COLO668 (cell line): ENCODE measurements at regions not wholly inside any gene's neighbourhood (a gene's known extent, or its start where the extent isn't known, plus 50 kb on each side); places are given as distances from the start of the nearest gene placed in this dataset.
A peak's percentile ranks its signal among the peaks of the same experiment; 100 is the strongest.
"Not testable (repeated sequence)": the region's sequence is repeated elsewhere in the genome, so short reads cannot be mapped to it uniquely, and the experiment has no call there.

Source experiments
- DNase-seq: peaks from one replicate; lab custom pipeline; 2025; ENCODE audit not compliant: unreplicated experiment; lab: John Stamatoyannopoulos, UW

DNA sequence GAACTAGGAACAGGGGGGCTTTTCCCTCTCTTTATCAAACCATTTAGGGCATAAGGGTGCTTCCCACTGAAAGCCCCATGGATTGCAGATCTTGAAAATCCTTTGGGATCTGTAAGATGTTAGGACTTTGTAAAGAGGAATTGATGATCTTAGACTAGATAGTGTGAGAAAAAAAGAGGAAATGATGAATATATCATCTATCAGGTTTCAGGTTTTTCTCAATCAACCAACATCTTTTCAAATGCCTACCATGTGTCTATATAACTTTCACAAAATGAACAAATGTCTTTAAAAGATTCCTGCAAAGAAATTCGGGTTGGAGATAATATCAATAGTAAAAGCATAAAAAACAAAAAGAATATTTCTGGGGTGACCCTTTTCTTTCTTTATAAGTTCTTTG lies 50.1 kb downstream of the KCNC4 start:
- no peak for DNase-seq

DNA sequence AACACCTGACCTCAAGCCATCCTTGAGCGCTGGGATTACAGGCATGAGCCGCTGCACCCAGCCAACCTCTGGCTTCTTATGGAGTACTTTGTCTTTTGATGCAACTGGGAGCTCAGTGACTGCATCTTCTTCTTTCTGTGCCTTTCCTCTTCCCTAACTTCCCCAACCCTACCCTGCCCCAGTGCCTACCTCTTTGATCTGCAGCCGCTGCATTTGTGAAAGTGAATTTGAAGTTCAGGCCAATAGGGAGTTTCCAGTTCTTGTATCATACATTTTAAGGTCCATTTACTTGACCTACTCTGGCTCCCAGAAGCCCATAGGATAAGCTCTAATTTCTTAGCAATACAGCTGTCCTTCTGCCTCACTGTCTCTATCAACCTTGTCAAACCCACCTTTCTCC lies 52.2 kb downstream of the KCNC4 start:
- DNase-seq = no peak

DNA sequence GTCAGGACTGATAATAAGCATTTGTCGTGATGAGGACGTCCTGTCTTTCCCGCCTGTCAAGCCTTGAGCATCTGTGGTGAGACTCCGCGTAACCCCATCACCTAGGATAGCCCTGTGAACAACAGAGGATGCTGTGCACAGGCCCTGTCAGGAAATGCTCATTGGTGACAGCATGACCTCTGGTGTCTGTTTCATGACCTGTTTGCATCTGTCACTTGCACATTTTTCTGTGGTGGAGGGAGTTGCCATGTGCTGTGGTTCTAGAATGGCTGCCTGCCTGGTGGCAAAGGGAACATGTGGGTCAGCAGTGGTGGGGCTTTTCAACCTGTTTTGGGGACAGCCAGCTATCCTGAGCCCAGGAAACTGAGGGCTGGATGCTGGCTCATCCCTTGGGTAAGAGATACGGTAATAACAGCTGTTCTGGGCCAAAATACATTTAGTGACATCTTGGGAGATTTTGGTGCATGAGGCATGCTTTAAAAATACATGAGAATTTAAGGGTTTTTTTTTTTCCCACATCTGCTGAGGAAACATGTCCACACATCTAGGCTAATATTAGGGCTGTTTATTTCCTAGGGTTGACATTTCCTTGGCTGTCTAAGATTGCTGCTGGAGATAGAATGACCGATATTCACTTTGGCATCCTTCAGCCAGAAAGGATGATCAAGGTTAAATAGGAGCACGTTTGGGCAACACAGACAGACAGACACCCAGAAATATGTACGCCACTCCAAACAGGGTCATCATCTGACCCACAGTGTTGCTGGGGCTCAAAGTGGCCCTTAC lies 52.9 kb downstream of the KCNC4 start:
- DNase-seq = peak; percentile 28

DNA sequence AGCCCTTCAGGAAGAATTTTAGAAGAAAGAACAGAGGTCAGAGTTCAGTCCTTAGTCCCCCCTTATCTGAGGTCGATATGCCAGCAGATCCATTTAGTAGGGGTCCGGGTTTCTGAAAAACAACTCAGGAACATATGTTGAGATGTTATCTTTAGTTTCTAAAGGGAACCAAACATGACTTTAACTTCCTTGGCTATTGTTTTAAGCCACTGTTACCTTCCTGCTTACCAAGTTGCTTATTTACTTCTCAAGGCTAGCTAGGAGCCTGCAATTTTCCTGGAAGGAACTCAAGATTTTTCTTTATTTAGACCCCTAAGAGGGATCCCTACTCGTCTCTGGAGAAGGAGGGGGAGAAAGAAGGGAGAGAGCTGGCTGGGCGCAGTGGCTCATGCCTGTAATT lies 54.3 kb downstream of the KCNC4 start:
- no peak for DNase-seq

DNA sequence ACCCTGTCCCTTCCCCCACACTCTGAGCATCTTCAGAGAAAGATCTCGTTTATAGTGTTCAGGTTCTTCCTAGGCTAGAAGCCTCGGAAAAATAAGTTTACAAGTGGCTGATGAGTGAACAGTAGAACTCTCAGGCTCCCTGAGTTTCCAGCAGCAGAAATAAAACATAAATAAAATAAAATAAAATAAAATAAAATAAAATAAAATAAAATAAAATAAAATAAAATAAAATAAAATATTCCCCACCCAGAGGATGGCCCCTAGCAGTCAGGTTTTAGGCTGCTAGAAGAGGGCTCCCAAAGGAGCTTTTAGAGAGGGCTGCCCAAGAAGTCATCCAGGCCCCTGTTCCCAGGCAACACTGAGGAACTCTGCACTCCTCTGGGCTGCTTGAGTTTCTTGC lies 55.1 kb downstream of the KCNC4 start:
- no peak for DNase-seq

DNA sequence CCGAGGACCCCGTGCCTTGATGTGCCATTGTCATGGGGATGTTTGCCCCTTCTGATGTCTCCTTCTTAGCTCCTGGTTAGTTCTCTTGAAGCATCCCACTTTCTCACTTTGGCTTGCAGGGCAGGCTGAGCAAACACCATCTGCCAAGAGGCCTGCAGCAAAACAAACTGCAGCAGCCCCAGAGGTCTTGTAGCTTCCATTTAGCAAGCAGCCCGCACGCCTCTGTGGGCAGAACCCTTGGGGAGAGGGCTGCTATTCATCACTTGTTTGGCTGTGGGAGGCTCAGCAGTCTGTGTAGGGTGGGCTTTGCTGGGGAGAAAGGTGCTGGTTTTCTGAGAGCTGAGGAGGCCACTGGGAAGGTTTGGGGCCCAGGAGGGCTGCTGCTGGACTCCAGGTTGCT lies 56.7 kb downstream of the KCNC4 start:
- DNase-seq = no peak

DNA sequence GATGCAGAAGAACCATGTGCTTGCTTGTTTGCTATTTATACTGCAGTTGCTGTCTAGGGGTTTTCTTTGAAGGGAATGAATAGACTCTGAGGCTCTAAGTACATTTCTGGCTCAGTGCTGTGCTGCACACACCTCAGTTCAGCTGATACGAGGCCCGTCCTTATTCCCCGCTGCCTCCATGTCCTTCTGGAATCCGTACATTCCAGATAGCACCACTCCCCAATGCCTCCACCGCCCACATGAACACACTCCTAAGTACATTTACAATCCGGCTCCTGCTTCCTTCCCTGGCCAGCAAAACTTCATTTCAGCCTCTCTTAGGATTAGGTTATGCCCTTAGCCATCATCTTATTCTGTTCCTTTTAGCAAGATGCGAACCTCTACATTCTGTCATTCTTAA lies 57.1 kb downstream of the KCNC4 start:
- no peak for DNase-seq

DNA sequence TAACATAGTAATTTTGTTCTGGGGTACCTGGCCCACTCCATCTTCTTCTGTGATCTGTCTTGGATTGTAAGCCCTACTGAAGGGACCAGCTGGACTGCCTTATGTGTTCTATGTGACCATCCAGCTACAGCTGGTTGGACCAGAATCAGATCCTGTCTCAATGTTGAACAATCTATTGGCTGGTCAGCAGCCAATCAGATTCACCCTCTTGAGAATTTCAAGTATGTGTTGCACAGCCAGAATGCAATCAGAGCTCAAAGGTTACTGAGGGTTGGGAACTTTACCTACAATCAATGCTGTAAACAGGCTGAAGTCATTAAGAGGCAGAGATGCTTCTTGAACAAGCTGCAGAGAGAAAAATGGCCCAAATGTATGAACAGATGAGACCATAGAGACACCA lies 61.9 kb downstream of the KCNC4 start:
- DNase-seq = no peak

DNA sequence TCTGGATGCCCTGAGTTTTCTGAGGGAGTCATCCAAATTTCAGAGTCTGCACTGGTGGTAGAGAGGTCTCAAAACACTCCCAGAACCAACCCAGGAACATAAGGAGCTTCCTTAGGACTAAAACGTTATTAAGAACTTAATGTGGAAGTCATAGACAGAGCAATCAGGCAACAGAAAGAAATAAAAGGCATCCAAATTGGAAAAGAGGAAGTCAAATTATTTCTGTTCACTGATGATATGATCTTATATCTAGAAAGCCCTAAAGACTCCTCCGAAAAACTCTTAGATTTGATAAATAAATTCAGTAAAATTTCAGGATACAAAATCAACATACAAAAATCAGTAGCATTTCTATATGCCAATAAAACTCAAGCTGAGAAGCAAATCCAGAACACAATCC lies 63.7 kb downstream of the KCNC4 start:
- not testable (repeated sequence) for DNase-seq

DNA sequence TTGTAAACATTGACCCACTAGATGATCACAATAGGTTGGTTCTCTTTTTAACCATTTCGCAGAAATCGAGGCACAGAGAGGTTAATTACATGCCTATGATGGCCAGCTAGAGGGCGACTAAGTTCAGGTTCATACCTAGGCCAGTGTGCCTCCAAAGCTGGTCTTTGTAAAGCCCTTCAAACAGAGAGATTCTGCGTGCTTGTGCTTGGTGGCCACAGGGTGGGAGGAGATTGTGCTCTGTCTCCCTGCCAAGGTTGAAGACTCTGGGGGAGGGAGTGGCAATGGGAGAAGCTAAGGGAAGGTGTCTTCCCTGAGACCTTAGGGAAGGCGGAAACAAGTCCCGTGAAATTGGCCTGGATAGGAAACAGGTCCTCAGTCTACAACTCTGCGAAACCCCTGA lies 59.1 kb upstream of the RBM15 start:
- no peak for DNase-seq

DNA sequence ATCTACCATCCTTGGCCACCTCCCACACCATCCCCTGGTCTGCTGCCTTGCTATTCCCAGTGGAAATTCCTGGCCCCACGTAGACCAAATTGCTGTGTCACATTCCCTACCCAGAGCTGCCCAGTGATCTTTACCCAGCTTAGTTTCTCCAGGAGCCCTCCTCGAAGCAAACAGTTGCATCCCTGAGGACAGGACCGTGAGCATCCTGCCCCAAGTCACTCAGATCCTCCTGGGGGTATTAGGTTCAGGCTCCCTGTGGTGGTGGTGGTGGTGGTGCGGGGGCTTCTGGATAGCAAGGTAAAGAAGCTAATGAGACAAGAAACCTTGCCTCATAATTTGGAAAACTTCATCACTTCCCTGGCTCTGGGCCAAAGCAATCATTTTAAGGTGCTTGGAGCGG lies 58.4 kb upstream of the RBM15 start:
- DNase-seq = no peak

DNA sequence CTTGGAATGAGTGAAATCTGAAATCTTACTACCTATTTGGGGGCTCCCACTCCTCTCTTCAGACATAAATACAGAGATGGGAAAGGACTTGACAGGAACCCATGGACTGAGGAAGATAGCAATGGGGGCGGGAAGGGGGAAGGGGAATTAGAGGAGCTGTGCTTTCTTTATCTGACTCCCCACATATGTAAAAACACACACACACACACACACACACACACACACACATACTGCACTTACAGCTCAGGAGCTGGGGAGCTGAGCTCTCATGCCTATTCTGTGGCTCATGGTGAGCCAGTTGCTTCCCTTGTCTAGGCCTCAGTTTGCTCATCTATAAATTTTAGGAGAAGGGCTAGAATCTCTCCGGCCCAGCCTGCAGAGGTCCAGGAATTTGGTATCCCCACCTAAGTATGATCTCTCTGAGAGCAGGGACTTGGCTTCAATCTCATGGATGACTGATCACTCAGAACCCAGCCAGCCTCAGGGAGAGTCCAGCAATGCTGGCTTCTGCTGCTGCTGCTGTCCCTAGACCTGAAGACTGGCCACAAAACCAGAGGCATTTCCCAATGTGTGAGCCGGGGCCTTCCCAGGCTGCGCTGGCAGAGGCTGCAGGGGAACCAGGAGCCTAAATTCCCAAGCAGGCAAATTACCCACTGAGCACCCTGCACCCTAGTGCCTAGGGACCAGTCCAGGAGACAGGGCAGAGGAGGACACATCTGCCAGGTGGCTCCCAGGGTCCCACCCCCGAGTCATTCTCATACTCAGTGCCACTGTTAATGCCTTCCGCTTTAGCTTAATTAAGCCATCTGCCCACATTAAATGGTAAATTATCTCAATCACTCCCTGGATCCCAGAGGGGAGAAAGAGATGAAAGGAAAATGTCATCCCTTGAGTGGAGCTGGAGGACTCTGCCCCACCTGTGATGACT lies 57.5 kb upstream of the RBM15 start:
- peak; percentile 68 for DNase-seq

DNA sequence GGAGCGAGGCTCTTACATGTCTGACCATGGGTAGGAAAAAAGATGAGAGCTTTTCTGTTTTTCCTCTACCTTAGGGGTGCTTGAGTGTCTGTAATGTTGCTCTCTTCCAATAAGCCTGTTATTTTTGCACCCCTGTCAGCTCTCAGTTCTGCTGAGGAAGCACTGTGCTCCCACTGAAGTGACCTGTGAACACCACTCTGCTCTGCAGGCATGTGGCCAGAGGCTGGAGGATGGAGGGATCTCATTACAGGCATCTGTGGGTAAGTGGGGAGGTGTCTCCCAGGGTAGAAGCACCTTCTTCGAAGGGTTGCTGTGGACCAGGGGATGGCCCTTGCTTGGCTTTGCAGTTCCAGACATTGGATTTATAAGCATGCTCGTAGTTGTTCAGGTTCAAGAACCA lies 56.8 kb upstream of the RBM15 start:
- peak; percentile 58 for DNase-seq

DNA sequence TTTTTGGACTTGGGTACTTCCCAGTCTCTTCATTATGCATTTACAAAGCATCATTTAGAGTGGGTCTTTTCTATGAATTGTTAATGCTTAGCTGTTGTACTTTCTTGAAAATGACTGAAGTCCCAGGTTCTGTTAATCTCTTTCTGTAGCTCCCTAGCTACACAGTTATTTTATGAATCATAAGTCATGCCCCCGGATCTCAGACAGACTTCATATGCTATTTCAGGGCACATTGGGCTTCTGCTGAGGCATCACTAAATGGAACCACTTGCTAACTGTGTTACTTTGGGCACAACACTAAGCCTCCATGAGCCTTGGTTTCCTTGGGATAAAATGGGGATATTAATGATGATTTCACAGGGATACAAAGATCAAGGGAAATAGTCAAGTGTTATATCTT lies 55.5 kb upstream of the RBM15 start:
- DNase-seq = no peak

DNA sequence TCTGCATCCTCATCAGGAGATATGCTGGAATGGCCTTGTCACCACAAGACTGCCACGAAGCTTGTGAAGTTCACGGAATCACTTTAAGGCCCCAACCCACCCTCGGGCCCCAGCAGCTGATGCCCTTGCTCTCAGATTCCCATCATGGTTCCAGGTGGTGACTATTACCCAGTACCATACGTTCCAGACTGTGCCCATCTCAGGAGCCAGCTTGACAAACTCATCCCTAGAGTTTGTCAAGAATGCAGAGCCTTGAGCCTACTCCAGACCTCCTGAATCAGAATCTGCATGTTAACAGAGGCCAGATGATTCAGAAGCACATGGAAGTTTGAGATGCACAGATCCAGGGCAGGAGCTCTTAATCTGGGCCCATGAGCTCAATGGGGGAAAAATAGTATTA lies 53.9 kb upstream of the RBM15 start:
- DNase-seq = no peak

DNA sequence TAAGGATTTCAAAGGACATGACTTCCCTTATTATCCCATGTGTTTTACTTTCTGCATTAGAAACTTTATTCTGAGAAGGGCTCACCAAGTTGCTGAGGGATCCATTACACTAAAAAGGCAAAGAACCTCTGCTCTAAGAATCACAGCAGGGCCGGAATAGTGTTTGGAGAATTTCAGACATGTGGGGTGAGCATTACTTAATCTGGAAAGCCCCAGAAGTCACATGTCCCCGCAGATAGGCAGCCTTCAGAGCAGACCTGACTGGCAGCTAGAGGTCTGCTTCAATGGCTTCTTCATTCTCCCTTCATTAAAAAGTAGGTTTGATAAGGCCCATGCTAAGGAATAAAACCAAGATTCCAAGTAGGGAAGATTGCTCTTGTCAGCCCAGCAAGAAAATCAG lies 52.6 kb upstream of the RBM15 start:
- no peak for DNase-seq

DNA sequence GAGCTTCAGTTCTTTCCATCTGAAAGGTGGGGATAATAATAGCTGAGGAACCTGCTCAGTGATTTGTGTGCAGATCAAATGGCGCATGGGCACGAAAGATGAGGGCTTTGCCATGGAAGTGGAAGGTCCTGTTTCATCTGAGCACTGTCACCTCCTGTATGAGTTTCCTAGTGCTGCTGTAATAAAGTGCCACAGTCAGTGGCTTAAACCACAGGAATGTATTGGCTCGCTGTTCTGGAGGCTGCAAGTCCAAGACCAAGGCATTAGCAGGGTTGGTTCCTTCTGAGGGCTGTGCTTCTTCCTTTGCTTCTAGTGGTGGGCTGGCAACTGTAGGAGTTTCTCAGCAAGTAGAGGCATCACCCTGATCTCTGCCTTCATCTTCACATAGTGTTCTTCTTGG lies 51.1 kb upstream of the RBM15 start:
- DNase-seq = no peak
